NCI-H1417 treated with DMSO at 0.1 percent for 48 hours (cell line): ENCODE measurements at regions not wholly inside any gene's neighbourhood (a gene's known extent, or its start where the extent isn't known, plus 50 kb on each side); places are given as distances from the start of the nearest gene placed in this dataset.
"Not testable (repeated sequence)": the region's sequence is repeated elsewhere in the genome, so short reads cannot be mapped to it uniquely, and the experiment has no call there.

Source experiments
- DNase-seq: peaks from one replicate; lab custom pipeline; 2025; lab: John Stamatoyannopoulos, UW

DNA sequence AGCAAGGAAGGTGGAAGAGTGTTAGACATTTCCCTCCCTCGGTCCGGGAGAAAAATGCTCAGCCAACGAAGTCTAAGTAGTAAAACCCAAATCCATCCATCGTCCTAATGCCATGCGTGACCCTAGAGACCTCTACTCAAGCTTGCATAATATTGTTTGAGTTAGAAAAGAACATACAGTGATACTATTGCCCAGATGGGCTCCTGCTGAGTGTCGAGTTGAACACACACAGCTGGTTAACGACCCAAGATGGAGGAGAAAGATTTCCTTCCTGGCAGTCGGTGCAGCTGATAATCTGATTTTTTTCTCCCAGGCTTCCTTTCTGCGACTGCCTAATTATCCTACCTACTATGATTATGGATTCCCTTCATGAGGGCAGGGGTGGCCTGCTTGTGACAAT, 164.4 kb upstream of the KCNG1 start:
- DNase-seq: no peak

DNA sequence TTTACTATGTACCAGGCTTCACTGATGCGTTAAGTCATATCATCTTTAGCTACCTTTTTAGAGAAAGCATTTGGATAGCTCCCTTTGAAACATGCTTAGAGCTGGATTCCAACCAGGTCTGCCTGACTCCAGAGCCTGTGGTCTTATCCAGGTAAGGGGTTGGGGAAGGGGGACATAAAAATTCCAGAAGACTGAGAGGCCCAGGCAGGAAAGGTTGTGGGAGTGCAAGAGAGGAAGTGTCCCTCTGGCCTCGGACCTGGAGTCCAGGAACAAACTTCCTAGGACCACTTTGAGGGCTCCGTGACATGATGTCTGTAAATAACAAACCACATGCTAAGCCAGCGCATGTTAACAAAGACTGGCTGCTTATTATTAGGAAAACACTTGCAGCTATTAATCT, 163.0 kb upstream of the KCNG1 start:
- no peak for DNase-seq

DNA sequence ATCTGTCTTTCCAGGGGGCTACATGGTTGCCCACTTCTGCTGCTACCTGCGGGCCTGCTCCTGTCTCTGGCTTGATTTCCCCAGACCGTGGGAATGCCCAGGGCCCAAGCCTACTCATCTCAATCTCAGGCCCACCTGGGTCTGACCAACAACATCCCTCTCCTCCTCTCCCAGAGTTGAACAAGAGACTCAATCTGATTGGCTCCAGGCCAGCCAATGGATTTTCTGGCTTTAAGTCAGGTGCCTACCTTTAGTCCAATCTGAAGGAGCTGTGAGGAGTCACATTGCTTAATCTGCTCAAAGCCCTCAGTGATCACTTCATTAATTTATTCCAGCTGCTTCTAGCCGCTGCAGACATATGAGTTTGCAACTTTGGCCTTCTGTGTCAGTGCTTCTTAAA, 162.4 kb upstream of the KCNG1 start:
- no peak for DNase-seq

DNA sequence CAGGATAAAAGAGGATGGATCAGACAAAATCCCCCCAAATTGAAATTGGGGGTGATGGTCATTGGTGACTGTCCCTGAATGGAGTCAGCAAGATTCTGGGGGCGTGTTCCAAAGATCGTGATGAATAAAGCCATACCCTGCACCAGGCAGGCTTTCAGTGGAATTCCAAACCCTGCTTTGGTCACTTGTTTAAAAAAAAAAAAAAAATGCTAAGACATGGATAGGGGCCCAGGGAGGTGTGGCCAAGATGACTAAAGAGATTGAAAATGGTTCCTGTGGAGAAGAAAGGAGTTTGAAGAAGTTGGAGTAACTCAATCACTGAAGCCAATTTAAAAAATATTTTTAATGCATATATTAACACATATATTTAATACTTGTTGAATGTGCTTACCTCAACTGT, 161.4 kb upstream of the KCNG1 start:
- DNase-seq: no peak

DNA sequence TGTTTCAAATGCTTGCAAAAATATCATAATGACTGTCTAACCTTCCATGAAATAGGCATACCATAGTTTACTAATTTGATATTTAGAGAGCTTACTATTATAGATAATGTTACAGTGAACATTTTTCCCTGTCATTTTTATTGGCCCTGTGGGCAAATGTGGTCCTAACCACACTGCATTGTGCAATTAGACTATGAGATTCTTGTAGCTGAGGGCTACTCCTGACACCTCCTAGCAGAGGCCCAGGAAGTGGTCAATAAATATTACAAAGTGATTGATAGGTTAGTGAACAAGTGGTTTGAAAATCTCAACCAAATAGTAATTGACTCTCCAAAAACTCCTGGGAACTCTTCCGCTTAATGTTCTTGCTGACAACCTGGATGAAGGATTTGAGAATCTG, 160.5 kb upstream of the KCNG1 start:
- no peak for DNase-seq

DNA sequence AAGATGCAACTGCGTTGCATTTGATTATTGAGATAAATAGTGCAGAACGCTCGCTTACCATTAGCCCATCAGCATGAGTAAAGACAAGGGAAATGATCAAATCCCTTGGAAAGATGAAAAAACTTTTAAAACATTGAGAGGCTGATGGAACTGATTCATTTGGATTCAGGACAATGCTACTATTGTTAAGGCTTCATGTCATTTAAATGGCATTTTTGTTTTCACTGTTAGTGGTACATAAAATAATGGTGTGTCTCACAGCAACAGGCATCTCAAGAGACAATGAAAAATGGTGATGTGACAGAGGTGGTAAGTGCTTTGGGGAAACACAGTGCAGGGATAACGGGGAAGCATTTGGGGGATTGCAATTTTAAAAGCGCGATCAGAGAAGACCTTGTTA, 159.7 kb upstream of the KCNG1 start:
- DNase-seq: no peak

DNA sequence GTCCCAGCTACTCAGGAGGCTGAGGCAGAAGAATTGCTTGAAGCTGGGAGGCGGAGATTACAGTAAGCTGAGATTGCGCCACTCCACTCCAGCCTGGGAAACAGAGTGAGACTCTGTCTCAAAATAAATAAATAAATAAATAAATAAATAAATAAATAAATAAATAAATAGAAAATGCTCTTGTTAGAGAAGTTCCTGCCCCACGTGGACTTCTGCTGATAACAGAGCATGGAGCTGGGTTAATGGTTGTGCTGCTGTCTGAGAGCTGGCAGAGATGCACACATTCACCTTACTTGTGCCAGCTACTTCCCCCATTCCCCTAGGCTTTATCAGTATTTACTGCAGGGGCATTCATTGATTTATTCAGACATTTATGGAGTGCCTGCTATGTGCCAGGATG, 155.2 kb upstream of the KCNG1 start:
- DNase-seq: no peak

DNA sequence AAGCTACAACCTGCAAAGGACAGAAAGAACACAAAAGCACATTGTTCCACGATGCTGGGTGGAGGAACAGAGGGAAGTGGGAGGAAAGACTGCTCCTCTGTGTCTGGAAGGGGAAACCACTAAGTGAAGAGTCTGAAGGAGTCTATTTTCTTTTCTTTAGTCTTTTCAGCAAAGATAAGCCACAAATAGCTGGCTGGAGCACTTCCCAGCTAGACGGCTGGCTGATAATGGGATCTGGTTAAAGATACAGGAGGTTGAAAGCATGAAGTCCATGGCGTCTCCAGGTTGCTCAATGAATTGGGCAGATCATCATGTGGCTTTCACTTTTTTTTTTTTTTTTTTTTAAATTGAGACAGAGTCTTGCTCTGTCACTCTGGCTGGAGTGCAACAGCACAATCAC, 154.0 kb upstream of the KCNG1 start:
- no peak for DNase-seq

DNA sequence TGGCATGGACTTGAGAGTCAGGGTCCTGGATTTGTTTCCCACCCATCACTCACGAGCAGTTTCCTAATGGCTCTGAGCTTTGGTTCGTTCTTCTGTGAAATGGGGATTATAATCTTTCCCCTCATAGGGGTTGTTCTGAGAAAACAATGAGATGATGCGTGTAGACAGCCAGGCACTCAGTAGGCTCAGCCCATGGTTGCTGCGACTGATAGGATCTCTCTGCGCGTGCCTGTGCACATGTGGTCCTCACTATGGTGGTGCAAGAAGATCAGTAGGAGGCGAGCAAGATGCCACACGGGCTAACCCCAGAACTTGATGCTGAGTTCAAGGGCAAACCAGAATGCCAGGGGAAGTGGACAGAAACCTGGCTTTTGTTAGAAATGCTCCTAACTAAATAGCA, 153.5 kb upstream of the KCNG1 start:
- DNase-seq: no peak

DNA sequence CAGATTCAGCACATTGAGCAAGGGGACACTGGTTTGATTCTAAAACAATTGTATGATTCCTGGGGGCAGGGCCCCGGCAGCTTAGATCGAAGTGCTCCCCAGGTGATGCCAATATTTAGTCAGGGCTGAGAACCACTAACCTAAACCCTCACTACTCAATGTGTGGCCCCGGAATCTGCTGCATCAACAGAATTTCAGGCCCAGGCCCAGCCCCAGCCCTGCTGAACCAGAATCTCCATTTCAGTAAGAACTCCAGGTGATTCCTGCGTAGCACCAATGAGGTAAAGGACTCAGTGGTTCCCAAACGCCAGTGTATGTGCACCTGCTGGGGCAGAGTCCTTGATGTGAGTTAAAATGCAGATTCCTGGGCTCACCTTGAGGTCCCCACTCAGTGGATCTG, 152.8 kb upstream of the KCNG1 start:
- no peak for DNase-seq

DNA sequence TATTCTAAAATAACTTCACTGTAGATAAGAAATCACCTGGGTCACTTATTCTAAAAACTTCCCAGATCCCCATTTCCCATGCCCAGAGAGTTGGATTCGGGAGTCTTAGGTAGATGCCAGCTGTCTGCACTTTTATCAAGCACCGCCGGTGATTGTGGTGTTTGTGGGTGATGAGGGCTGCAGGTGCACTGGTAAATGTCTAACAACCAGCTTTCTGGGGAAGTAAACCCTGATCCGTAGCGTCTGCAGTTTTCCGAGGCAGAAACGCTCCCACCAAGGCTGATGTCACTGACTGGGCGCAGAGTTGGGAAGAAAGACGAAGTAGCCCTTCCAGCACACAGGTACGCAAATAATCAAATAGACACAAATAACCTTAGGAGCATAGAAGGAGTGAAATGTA, 152.2 kb upstream of the KCNG1 start:
- no peak for DNase-seq

DNA sequence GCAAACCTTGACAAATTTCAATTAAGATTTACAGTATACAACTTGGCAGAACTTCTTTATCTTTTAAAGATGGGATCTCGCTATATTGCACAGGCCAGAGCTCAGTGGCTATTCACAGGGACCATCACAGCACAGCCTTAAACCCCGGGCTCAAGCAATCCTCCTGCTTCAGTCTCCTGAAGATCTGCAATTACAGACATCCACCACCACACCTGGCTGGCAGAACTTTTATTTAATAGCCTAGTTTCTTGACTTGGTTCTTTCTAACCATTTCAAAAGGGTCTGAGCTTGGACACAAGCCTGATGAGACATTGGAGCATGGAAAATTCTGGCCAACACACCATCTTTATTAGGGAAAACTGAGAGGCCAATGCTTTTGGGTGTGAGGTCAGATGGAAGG, 151.6 kb upstream of the KCNG1 start:
- no peak for DNase-seq

DNA sequence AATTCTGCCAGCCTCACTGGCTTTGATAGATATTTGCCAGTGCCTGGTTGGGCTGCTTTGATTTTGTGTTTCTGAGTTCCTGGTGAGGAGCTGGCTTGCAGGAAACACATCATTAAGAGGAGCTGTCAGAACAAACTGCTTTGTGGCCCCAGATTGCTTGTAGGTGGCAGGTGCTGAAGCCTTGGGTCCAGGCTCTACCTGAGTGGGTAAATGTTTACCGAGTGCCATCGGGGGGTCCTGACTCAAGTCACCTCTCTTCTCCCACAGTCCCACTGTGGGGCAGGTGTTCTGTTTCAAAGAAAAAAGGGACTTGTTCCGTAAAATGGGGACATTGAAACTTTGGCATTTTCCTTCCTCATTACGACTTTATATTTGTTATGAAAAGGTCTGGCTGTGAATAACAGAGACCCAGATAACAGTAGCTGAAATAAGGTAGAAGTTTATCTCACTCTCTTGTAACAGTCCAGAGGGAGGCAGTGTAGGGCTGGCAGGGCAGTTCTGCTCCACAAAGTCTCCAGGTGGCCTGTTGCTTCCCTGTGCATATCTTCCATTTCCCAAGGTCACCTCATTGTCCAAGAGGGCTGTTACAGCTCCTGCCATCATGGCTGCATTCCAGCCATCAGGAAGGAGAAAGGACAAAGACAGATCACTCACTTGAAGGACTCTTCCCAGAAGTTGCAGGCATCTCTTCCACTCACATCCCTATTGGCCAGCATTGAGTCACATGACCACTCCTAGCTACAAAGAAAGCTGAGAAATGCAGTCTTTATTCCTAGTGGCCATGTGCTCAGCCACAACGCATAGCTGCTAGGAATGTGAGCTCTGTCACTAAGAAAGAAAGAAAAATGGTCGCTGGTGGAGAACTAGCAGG, 149.9 kb upstream of the KCNG1 start:
- DNase-seq: no peak

DNA sequence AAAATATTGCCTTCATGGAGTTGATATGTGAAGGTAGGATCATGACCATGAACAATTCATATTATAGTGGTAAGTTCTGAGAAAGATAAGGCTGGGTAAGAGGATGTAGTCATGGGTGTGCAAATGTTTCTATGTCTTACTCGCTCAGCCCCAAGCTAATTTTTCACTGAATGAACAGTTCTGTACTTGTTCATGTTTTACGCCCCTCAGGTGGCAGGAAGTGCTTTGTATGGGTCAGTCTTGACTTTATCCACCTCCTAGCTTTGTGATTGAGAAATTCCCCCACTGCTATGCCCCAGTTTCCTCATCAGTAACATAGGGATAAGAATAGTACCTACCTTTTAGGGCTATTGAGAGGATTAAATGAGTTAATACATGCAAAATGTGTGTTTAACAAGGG, 148.2 kb upstream of the KCNG1 start:
- no peak for DNase-seq

DNA sequence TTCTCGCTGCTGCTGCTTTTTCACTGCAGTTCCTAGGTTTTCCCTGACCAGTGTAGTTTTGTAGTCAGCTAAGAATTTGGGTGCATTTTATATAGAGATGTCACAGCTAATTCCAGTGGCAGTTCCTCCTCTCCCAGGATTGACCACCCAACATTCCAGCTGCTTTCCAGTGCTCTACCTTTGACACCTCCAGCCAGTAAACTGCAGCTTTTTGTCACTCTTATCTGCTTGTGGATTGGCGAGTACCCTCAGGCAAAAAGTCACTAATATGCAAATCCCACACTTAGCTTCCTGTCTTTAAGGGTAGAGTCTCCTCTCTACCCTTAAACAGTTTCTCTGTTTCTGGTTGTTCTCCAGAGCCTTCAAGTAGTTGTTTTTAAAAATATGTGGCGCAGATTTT, 146.9 kb upstream of the KCNG1 start:
- DNase-seq: no peak

DNA sequence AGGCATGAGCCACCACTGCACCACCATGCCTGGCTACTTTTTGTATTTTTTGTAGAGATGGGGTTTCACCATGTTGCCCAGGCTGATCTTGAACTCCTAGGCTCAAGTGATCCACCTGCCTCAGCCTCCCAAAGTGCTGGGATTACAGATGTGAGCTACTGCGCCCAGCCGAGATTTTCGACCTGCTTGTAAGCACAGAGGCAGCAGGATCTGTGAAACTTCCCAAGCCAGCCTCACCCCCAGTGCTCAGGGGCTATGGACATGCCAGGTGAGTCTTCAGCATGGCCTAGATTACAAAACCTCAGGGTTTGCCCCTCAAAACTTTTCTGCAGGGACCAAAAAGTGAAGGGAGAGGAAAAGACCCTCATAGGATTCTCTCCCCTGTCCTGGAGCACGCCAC, 145.0 kb upstream of the KCNG1 start:
- not testable (repeated sequence) for DNase-seq

DNA sequence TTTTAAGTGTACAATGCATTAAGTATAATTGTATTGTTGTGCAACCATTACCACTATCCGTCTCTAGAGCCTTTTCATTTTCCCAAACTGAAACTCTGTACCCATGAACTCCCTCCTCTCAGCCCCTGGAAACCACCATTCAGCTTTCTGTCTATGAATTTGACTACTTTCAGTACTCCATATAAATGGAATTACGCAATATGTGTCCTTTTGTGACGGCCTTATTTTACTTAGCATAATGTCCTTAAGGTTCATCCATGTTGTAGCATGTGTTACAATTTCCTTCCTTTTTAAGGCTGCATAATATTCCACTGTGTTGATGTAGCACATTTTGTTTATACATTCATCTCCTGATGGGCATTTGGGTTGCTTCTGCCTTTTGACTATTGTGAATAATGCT, 143.6 kb upstream of the KCNG1 start:
- DNase-seq: no peak

DNA sequence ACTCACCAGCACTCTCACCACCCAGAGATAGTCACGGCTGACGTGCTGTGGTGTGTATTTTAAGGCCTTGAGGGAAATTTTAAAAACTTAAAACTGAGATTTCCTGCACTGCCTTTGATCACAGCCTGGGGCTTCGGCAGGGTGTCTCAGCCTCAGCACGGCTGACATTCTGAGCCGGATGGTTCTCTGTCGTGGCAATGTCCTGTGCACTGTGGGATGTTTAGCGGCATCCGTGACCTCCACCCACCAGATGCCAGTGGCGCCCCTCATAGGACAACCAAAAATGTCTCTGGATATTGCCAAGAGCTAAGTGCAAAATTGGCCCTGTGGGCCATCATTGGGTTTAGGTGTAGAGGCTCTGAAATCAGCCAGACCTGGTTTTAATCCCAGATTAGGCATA, 142.2 kb upstream of the KCNG1 start:
- no peak for DNase-seq

DNA sequence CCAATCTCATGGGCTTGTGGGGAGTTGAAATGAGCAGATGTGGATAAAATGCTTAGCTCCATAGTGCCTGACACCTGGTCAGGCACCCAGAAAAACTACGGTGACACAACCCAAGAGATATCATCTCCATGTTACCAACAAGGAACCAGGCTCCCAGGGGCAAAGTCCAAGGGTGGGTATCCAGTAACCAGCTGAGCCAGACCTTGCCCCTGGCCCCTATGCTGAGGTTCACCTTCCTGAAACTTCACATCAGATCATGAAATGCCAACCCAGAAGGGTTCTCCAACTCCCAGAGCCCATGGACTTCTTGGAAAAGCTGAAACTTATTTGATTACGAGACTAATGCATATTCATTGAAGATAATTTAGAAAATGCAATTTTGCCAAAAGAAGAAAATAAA, 141.8 kb upstream of the KCNG1 start:
- no peak for DNase-seq

DNA sequence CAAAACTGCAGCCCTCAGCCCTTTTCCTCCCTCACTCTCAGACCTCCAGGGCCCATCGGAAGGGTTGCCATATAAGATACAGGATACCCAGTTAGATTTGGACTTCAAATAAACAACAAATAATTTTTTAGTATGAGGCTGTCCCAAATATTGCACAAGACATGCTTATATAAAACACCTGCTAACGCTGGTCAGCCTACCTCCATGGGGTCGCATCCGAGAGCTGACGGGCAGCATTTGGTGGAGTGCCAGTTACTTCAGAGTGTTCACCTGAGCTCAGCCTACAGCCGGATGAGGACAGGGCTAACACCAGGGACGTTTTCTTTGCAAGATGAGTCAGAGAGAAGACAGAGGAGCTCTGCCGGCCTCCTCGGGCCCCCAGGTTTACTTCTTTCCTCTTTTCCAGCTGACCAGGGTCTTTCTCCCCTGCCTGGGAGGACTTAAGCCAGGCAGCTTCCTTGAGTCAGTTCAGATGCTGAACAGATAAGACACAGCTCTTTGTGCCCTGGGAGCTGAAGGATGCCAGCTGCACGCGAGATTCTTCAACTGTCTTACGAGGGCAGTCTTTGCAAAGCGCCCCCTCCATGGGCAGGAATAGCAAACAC, 141.2 kb upstream of the KCNG1 start:
- DNase-seq: no peak

DNA sequence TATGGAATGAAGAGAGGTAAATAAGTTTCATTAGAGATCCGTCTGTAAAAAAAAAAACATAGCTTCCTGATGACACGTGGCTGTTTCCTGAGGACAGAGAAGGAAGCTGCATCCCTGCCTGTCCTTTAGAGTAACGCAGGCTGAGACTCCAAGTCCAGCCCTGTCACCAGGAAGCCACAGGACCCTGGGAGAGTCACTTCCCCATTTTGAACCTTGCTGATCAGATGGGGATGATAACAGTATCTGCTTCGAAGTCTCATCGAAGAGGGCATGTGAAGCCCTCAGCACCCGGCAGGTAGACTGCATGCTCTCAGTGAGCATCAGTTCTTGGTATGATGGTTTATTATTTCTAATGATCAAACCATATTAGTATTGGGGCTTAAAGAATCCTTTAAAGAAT, 139.1 kb upstream of the KCNG1 start:
- no peak for DNase-seq

DNA sequence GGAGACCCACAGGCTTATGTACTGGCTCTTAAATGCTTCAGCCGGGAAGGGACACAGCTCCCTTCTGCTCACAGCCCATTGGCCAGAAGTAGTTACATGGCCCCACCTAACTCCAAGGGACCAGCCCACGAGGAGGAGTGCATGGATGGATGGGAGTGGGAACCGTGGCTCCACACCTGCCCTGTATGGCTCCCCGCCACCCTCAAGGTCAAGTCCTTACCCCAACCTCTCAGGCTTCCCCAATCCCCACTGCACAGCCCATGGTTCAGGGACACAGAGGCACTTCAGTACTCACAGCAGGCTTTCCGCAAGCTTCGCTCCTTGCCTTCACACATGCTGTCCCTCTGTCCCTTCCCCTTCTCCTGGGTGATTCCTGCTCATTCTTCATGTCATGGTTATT, 137.9 kb upstream of the KCNG1 start:
- no peak for DNase-seq

DNA sequence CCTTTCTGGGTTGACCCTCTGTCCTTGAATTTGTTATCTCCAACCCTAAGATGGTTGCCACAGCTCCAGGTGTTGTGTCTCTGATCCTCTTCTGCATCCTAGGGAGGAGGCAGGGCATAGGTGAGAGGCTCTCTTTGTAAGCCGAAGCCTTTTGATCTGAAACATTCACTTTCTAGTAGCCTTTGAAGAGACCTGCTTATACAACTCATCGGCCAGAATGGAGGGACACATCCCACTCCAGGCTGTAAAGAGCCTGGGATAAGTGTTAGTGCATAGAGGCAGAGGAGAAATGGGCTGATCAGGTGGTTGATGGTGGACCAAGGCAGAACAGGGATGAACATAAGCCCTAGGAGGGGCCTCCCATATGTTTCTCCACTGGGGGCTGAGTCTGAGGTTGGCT, 137.1 kb upstream of the KCNG1 start:
- no peak for DNase-seq

DNA sequence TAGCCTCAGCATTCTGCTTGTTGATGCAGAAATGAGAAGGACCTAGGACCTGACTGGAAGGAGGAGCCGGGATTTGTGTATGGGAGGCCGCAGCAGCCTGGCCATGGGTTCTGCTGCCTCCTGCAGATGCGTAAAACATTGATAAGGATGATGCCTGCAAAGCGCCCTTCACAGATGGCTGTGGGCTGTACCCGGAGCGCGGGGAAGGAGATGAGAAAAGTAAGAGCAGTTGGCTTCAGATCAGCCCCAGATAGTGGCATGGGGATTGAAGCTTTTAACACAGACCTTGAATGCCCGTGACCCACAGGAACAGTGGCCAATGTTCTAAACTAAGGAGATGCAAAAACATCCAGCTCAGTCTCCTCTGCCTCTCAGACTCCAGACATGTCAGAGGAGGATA, 136.4 kb upstream of the KCNG1 start:
- DNase-seq: no peak
